Lower leg skin (tissue), 4 donors: ENCODE measurements at regions not wholly inside any gene's neighbourhood (a gene's known extent, or its start where the extent isn't known, plus 50 kb on each side); places are given as distances from the start of the nearest gene placed in this dataset.

ENCODE experiments used
- DNase-seq, 2 donors: peaks; one replicate each; pipeline ENCODE4 v3.0.0-alpha.2; 2019; ENCODE audit warnings: low spot score in 2 of 2
- H3K4me3 ChIP-seq: fragments of 200-600 bp; sonication (generic); 2 replicates; pipeline ENCODE4 v1.5.1; 2017; ENCODE audit warnings: mild to moderate bottlenecking, low read depth; ENCODE audit not compliant: poor library complexity, severe bottlenecking
- POLR2A ChIP-seq, 2 donors: fragments of 450-650 bp; IDR thresholded peaks; one replicate each; pipeline ENCODE4 v1.6.1; 2016 to 2017; ENCODE audit warnings: antibody characterized with exemption in 2 of 2, mild to moderate bottlenecking in 1 of 2, moderate library complexity in 1 of 2
- WGBS, 2 donors: methylation state at CpG; one replicate each; pipeline ENCODE4 v1.1.5; 2018; 5-methylcytosine and 5-hydroxymethylcytosine counted together
- intact Hi-C: fragments of 100-400 bp; cut with DNase I; formaldehyde crosslinking; loops from one replicate; pipeline ENCODE4 v1.15.0; 2023; ENCODE audit warnings: low total_unique reads
- TF ChIP-seq, protein P1 (sequence below), 3 donors: fragments of 450-650 bp; IDR thresholded peaks; one replicate each; pipeline ENCODE4 v1.5.1; 2016; ENCODE audit warnings: antibody characterized with exemption in 3 of 3, mild to moderate bottlenecking in 3 of 3, moderate library complexity in 2 of 3

GRCh38 chr1:57591842-57592241 lies 168.0 kb upstream of the DAB1 start:
- no peak for DNase-seq
- H3K4me3 ChIP-seq, result no peak overlapping the region
- intact Hi-C loops, result no loop called here
- WGBS, 2 donors, result 62 to 75% methylated on average over 2 of the region's 2 CpGs
- TF ChIP-seq, protein P1, sequence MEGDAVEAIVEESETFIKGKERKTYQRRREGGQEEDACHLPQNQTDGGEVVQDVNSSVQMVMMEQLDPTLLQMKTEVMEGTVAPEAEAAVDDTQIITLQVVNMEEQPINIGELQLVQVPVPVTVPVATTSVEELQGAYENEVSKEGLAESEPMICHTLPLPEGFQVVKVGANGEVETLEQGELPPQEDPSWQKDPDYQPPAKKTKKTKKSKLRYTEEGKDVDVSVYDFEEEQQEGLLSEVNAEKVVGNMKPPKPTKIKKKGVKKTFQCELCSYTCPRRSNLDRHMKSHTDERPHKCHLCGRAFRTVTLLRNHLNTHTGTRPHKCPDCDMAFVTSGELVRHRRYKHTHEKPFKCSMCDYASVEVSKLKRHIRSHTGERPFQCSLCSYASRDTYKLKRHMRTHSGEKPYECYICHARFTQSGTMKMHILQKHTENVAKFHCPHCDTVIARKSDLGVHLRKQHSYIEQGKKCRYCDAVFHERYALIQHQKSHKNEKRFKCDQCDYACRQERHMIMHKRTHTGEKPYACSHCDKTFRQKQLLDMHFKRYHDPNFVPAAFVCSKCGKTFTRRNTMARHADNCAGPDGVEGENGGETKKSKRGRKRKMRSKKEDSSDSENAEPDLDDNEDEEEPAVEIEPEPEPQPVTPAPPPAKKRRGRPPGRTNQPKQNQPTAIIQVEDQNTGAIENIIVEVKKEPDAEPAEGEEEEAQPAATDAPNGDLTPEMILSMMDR (IDR thresholded peaks at IDR 0.05), result no peak
- no peak for TF ChIP-seq POLR2A (IDR thresholded peaks at IDR 0.05)

DNA sequence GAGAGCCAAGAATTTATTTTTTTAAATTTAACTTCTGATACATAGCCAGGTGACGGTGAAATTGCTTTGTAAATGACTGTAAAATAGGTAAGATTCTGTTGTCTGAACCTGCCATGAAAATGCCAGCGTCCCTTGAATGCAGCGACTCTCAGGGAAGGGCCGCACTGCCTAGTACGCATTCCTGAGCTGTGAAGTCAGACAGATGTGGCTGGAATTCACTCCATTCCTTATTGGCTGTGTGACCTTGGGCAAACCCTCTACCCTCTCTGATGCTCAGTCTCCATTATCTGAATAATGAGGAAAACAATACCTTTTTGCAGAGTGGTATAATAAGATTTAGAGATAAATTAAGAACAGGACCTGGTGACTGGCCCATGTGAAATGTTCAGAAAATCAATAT lies 167.1 kb upstream of the DAB1 start:
- DNase-seq, result no peak
- intact Hi-C loops, result no loop called here
- 51 to 64% methylated on average over 5 of the region's 5 CpGs for WGBS, 2 donors
- no peak overlapping the region for H3K4me3 ChIP-seq
- TF ChIP-seq POLR2A (IDR thresholded peaks at IDR 0.05), result no peak
- TF ChIP-seq, protein P1 (IDR thresholded peaks at IDR 0.05), result no peak

- DNase-seq, result no peak
- intact Hi-C loops, result no loop called here
- TF ChIP-seq, protein P1 (IDR thresholded peaks at IDR 0.05), result no peak
- no peak for TF ChIP-seq POLR2A (IDR thresholded peaks at IDR 0.05)
- no peak overlapping the region for H3K4me3 ChIP-seq
Observed at GRCh38 chr1:57586842-57587241, 163.0 kb upstream of the DAB1 start.

- TF ChIP-seq, protein P1 (IDR thresholded peaks at IDR 0.05), result no peak
- TF ChIP-seq POLR2A (IDR thresholded peaks at IDR 0.05), result no peak
- intact Hi-C loops, result no loop called here
- H3K4me3 ChIP-seq, result no peak overlapping the region
- DNase-seq, result no peak
Observed at GRCh38 chr1:57578680-57579079, 154.8 kb upstream of the DAB1 start.

GRCh38 chr1:57578099-57578498 lies 154.2 kb upstream of the DAB1 start:
- H3K4me3 ChIP-seq, result no peak overlapping the region
- no peak for DNase-seq
- TF ChIP-seq, protein P1 (IDR thresholded peaks at IDR 0.05), result no peak
- no peak for TF ChIP-seq POLR2A (IDR thresholded peaks at IDR 0.05)
- WGBS, 2 donors, result 50 to 57% methylated on average over 2 of the region's 2 CpGs
- intact Hi-C loops, result no loop called here

DNA sequence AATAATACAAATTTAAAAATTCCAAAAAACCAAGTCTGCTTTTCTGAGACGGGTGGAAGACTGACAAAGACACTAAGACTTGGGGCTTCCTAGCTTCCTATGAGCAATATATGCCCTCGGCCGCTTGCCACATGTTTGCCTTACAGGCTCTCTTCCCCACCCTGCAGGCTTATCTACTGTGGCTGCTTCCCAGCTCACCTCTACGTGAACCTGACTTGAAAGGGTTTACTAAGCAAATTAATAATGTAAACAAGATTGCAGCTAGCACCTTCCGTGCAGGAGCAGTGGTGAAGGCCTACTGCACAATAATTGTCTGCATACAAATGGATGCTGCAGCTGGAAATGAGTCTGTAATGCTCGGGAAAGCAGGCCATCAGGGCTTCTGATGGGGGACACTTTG lies 152.9 kb upstream of the DAB1 start:
- H3K4me3 ChIP-seq, result no peak overlapping the region
- intact Hi-C loops, result no loop called here
- DNase-seq, result no peak
- no peak for TF ChIP-seq POLR2A (IDR thresholded peaks at IDR 0.05)
- TF ChIP-seq, protein P1 (IDR thresholded peaks at IDR 0.05), result no peak
- WGBS, 2 donors, result 63 to 81% methylated on average over 6 of the region's 6 CpGs
